NCI-H460 (cell line): ENCODE measurements at regions not wholly inside any gene's neighbourhood (a gene's known extent, or its start where the extent isn't known, plus 50 kb on each side); places are given as distances from the start of the nearest gene placed in this dataset.
"Not testable (repeated sequence)": the region's sequence is repeated elsewhere in the genome, so short reads cannot be mapped to it uniquely, and the experiment has no call there.

ENCODE experiments used
- DNase-seq: peaks from one replicate; pipeline ENCODE4 v3.0.0-alpha.2; 2016; ENCODE audit warnings: low read depth; ENCODE audit errors: extremely low read depth

GRCh38 chr3:75118779-75119178 lies 504.3 kb upstream of the CNTN3 start:
- DNase-seq, result no peak

GRCh38 chr3:75126556-75126955 lies 512.1 kb upstream of the CNTN3 start:
- no peak for DNase-seq

- DNase-seq, result no peak
Measured at GRCh38 chr3:75129101-75129500, 514.6 kb upstream of the CNTN3 start.

- DNase-seq, result no peak
Measured at GRCh38 chr3:75136100-75136897, 521.8 kb upstream of the CNTN3 start.

- DNase-seq, result no peak
Measured at GRCh38 chr3:75138345-75138744, 523.9 kb upstream of the CNTN3 start.

GRCh38 chr3:75140904-75141615 lies 523.1 kb upstream of the FRG2C start:
- no peak for DNase-seq

GRCh38 chr3:75144406-75144805 lies 519.7 kb upstream of the FRG2C start:
- no peak for DNase-seq

GRCh38 chr3:75171630-75172230 lies 492.4 kb upstream of the FRG2C start:
- no peak for DNase-seq

GRCh38 chr3:75176937-75177336 lies 487.2 kb upstream of the FRG2C start:
- DNase-seq, result no peak

GRCh38 chr3:75180235-75180944 lies 483.7 kb upstream of the FRG2C start:
- no peak for DNase-seq

GRCh38 chr3:75180945-75181298 lies 483.2 kb upstream of the FRG2C start:
- no peak for DNase-seq

- DNase-seq, result no peak
Measured at GRCh38 chr3:75188962-75189361, 475.2 kb upstream of the FRG2C start.

- peak; percentile 14 for DNase-seq
Measured at GRCh38 chr3:75192146-75192616, 471.9 kb upstream of the FRG2C start.

GRCh38 chr3:75193797-75194196 lies 470.3 kb upstream of the FRG2C start:
- DNase-seq, result no peak

GRCh38 chr3:75214332-75214731 lies 449.8 kb upstream of the FRG2C start:
- not testable (repeated sequence) for DNase-seq

- DNase-seq, result no peak
Measured at GRCh38 chr3:75218577-75218976, 445.6 kb upstream of the FRG2C start.

- no peak for DNase-seq
Measured at GRCh38 chr3:75220932-75221331, 443.2 kb upstream of the FRG2C start.

- DNase-seq, result no peak
Measured at GRCh38 chr3:75224412-75224811, 439.7 kb upstream of the FRG2C start.

GRCh38 chr3:75232216-75232615 lies 431.9 kb upstream of the FRG2C start:
- DNase-seq, result no peak

GRCh38 chr3:75235631-75236030 lies 428.5 kb upstream of the FRG2C start:
- no peak for DNase-seq

- no peak for DNase-seq
Measured at GRCh38 chr3:75237053-75237452, 427.1 kb upstream of the FRG2C start.
